ENCODE measurements at regions not wholly inside any gene's neighbourhood (a gene's known extent, or its start where the extent isn't known, plus 50 kb on each side); places are given as distances from the start of the nearest gene placed in this dataset.
"Not testable (repeated sequence)": the region's sequence is repeated elsewhere in the genome, so short reads cannot be mapped to it uniquely, and the experiment has no call there.

DNA sequence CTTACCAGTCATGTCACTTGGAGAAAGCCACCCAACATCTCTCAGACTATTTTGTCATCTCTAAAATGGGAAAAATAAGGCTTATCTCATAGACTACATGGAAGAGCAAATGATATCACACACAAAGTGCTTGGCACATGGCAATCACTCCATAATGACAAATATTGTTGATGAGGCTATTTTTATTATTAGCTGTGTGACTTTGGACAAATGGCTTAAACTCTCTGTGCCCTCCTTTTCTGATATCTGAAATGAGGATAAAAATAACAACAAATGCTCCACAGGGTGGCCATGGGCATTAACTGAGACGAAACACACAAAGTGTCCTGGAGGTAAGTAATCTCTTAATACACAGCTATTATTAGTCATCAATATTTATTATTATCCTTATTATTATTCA, 125.5 kb upstream of the HAND1 start:
- H3K4me3 ChIP-seq: no peak overlapping the region
- TF ChIP-seq, protein P1, sequence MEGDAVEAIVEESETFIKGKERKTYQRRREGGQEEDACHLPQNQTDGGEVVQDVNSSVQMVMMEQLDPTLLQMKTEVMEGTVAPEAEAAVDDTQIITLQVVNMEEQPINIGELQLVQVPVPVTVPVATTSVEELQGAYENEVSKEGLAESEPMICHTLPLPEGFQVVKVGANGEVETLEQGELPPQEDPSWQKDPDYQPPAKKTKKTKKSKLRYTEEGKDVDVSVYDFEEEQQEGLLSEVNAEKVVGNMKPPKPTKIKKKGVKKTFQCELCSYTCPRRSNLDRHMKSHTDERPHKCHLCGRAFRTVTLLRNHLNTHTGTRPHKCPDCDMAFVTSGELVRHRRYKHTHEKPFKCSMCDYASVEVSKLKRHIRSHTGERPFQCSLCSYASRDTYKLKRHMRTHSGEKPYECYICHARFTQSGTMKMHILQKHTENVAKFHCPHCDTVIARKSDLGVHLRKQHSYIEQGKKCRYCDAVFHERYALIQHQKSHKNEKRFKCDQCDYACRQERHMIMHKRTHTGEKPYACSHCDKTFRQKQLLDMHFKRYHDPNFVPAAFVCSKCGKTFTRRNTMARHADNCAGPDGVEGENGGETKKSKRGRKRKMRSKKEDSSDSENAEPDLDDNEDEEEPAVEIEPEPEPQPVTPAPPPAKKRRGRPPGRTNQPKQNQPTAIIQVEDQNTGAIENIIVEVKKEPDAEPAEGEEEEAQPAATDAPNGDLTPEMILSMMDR (IDR thresholded peaks at IDR 0.05; ENCODE audit: control extremely low read depth, extremely low read depth): no peak
- peaks cover 0 to 8% (median 0%) of the 10 kb centered on the region in 5 donors for H3K4me1 ChIP-seq (ENCODE audit: control insufficient read depth in 5 of 5, insufficient read depth in 5 of 5, low read length in 5 of 5)
- no peak for ATAC-seq (ENCODE audit: insufficient read depth, low FRiP score)
- H3K9me3 ChIP-seq (ENCODE audit: control insufficient read depth in 4 of 4, insufficient read depth in 3 of 4, low read length in 3 of 4): no peaks in the 10 kb centered on the region
- H3K27me3 ChIP-seq (ENCODE audit: control insufficient read depth in 3 of 3, insufficient read depth in 3 of 3, low read length in 2 of 3): peaks cover 0 to 4% (median 0%) of the 10 kb centered on the region in 3 donors
- no peak overlapping the region for H3K9ac ChIP-seq (ENCODE audit: insufficient read depth in 1 of 2, low read length in 2 of 2)
- no peak for DNase-seq
- H3K36me3 ChIP-seq (ENCODE audit: control insufficient read depth in 4 of 4, insufficient read depth in 4 of 4, low read length in 4 of 4): no peaks in the 10 kb centered on the region
- 73 to 74% methylated on average over 1 of the region's 1 CpG for WGBS, 2 donors
- no peak overlapping the region for H3K27ac ChIP-seq (ENCODE audit: low read depth in 1 of 2, low read length in 1 of 2)

DNA sequence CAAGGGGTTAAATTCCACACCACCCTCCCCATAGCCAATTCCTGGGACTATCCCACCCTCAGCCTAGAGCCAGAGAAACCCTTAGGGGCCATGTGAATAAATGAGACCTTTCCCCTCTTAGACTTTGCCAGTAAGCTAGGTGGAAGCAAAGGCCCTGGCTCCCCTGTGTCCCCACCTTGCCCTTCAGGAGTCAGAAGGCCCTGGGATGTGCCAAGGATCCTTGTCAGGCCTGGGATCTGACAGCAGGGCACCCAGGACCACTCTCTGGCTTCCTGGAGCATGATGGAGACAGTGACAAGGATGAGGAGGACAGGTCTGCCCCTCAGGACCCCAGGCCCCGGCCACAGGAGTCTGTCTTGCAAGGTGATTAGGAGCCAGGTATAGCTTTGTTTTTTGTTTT, 125.0 kb upstream of the HAND1 start:
- TF ChIP-seq, protein P1 (IDR thresholded peaks at IDR 0.05; ENCODE audit: control extremely low read depth, extremely low read depth): no peak

DNA sequence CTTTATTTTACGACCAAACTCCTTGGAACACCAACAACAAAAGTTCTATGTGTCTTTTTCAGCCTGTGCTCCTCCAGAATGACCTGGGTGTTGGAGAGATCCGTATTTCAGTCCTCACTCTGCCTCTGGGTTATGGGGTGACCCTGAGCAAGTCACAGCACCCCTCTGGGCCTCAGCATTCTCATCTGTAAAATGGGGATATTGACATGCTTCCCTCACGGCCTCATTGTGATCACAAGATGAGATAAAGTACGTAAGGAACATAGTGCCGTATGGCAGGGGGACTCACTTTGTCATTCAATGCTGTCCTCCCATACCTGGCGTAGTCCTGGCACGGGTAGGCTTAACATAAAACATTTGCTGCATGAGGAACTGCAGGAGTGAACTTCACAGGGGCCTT, 123.0 kb upstream of the HAND1 start:
- H3K4me1 ChIP-seq (ENCODE audit: control insufficient read depth in 5 of 5, insufficient read depth in 5 of 5, low read length in 5 of 5): peaks cover 0 to 8% (median 0%) of the 10 kb centered on the region in 5 donors
- TF ChIP-seq, protein P1 (IDR thresholded peaks at IDR 0.05; ENCODE audit: control extremely low read depth, extremely low read depth): no peak
- no peak overlapping the region for H3K4me3 ChIP-seq
- no peak for ATAC-seq (ENCODE audit: insufficient read depth, low FRiP score)
- no peak for DNase-seq
- no peaks in the 10 kb centered on the region for H3K9me3 ChIP-seq (ENCODE audit: control insufficient read depth in 4 of 4, insufficient read depth in 3 of 4, low read length in 3 of 4)
- 74 to 77% methylated on average over 7 of the region's 7 CpGs for WGBS, 2 donors
- H3K27ac ChIP-seq (ENCODE audit: low read depth in 1 of 2, low read length in 1 of 2): no peak overlapping the region
- no peaks in the 10 kb centered on the region for H3K36me3 ChIP-seq (ENCODE audit: control insufficient read depth in 4 of 4, insufficient read depth in 4 of 4, low read length in 4 of 4)
- peaks cover 0 to 6% (median 4%) of the 10 kb centered on the region in 3 donors for H3K27me3 ChIP-seq (ENCODE audit: control insufficient read depth in 3 of 3, insufficient read depth in 3 of 3, low read length in 2 of 3)
- no peak overlapping the region for H3K9ac ChIP-seq (ENCODE audit: insufficient read depth in 1 of 2, low read length in 2 of 2)

More for the DNA sequence above, 125.0 kb upstream of the HAND1 start:
- Histone ChIP-seq H3K4me3 (no peak overlapping the region), H3K4me1 (ENCODE audit: control insufficient read depth in 5 of 5, insufficient read depth in 5 of 5, low read length in 5 of 5) (peaks cover 0 to 8% (median 0%) of the 10 kb centered on the region in 5 donors), H3K36me3 (ENCODE audit: control insufficient read depth in 4 of 4, insufficient read depth in 4 of 4, low read length in 4 of 4) (no peaks in the 10 kb centered on the region), H3K27ac (ENCODE audit: low read depth in 1 of 2, low read length in 1 of 2) (no peak overlapping the region), H3K27me3 (ENCODE audit: control insufficient read depth in 3 of 3, insufficient read depth in 3 of 3, low read length in 2 of 3) (peaks cover 0 to 4% (median 3%) of the 10 kb centered on the region in 3 donors), H3K9me3 (ENCODE audit: control insufficient read depth in 4 of 4, insufficient read depth in 3 of 4, low read length in 3 of 4) (no peaks in the 10 kb centered on the region), H3K9ac (ENCODE audit: insufficient read depth in 1 of 2, low read length in 2 of 2) (no peak overlapping the region)
- ATAC-seq (ENCODE audit: insufficient read depth, low FRiP score) (no peak), DNase-seq (no peak)
- 68 to 86% methylated on average over 1 of the region's 1 CpG for WGBS, 2 donors

DNA sequence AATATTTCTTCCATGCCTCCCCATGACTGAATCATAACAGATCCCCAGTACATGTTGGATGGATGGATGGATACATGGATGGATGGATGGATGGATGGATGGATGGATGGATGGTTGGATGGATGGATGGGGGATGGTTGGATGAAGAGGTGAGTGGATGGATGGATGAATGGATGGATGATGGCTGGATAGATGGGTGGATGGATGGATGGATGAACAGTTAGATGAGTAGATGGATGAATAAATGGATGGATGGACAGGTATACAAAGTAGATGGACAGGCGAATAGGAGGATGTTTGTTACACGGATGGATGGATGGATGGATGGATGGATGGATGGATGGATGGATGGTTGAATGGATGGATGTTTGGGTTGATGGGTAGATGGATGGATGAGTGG, 120.0 kb upstream of the HAND1 start:
- Histone ChIP-seq H3K9ac (ENCODE audit: insufficient read depth in 1 of 2, low read length in 2 of 2) (no peak overlapping the region), H3K27me3 (ENCODE audit: control insufficient read depth in 3 of 3, insufficient read depth in 3 of 3, low read length in 2 of 3) (peaks cover 0 to 6% (median 0%) of the 10 kb centered on the region in 3 donors), H3K4me3 (no peak overlapping the region), H3K4me1 (ENCODE audit: control insufficient read depth in 5 of 5, insufficient read depth in 5 of 5, low read length in 5 of 5) (no peaks in the 10 kb centered on the region), H3K9me3 (ENCODE audit: control insufficient read depth in 4 of 4, insufficient read depth in 3 of 4, low read length in 3 of 4) (no peaks in the 10 kb centered on the region), H3K36me3 (ENCODE audit: control insufficient read depth in 4 of 4, insufficient read depth in 4 of 4, low read length in 4 of 4) (no peaks in the 10 kb centered on the region), H3K27ac (ENCODE audit: low read depth in 1 of 2, low read length in 1 of 2) (no peak overlapping the region)
- WGBS, 2 donors: 94 to 96% methylated on average over 2 of the region's 2 CpGs
- TF ChIP-seq, protein P1 (IDR thresholded peaks at IDR 0.05; ENCODE audit: control extremely low read depth, extremely low read depth): no peak
- ATAC-seq (ENCODE audit: insufficient read depth, low FRiP score): no peak
- DNase-seq: no peak

DNA sequence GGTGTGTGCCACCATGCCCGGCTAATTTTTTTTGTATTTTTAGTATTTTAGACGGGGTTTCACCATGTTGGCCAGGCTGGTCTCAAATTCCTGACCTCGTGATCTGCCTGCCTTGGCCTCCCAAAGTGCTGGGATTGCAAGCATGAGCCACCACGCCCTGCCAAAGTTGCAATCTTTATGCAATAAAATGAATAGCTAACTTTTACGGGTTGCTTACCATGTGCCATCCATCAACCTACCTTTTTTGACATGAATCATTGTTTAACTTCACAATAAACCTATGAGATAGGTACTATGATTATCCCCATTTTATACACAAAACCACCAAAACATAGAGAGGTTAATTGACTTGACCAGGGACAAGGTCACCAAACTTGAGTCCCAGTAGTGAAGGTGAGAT, 118.8 kb upstream of the HAND1 start:
- 83 to 88% methylated on average over 5 of the region's 5 CpGs for WGBS, 2 donors
- not testable (repeated sequence) for ATAC-seq (ENCODE audit: insufficient read depth, low FRiP score); H3K9ac ChIP-seq (ENCODE audit: insufficient read depth in 1 of 2, low read length in 2 of 2); H3K4me3 ChIP-seq; H3K27me3 ChIP-seq (ENCODE audit: control insufficient read depth in 3 of 3, insufficient read depth in 3 of 3, low read length in 2 of 3); DNase-seq; H3K36me3 ChIP-seq (ENCODE audit: control insufficient read depth in 4 of 4, insufficient read depth in 4 of 4, low read length in 4 of 4); H3K9me3 ChIP-seq (ENCODE audit: control insufficient read depth in 4 of 4, insufficient read depth in 3 of 4, low read length in 3 of 4); H3K4me1 ChIP-seq (ENCODE audit: control insufficient read depth in 5 of 5, insufficient read depth in 5 of 5, low read length in 5 of 5); H3K27ac ChIP-seq (ENCODE audit: low read depth in 1 of 2, low read length in 1 of 2)
